ENCODE measurements at regions not wholly inside any gene's neighbourhood (a gene's known extent, or its start where the extent isn't known, plus 50 kb on each side); places are given as distances from the start of the nearest gene placed in this dataset.

GRCh38 chr20:40803381-40803780 is 114.3 kb upstream of the MAFB start:
- H3K36me3 ChIP-seq (ENCODE audit: low read depth, low read length), result no peaks in the 10 kb centered on the region
- TF ChIP-seq, protein P1, sequence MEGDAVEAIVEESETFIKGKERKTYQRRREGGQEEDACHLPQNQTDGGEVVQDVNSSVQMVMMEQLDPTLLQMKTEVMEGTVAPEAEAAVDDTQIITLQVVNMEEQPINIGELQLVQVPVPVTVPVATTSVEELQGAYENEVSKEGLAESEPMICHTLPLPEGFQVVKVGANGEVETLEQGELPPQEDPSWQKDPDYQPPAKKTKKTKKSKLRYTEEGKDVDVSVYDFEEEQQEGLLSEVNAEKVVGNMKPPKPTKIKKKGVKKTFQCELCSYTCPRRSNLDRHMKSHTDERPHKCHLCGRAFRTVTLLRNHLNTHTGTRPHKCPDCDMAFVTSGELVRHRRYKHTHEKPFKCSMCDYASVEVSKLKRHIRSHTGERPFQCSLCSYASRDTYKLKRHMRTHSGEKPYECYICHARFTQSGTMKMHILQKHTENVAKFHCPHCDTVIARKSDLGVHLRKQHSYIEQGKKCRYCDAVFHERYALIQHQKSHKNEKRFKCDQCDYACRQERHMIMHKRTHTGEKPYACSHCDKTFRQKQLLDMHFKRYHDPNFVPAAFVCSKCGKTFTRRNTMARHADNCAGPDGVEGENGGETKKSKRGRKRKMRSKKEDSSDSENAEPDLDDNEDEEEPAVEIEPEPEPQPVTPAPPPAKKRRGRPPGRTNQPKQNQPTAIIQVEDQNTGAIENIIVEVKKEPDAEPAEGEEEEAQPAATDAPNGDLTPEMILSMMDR (conservative IDR thresholded peaks at IDR 0.05; ENCODE audit: low read depth, low read length), result no peak
- TF ChIP-seq EZH2 (IDR thresholded peaks at IDR 0.05; ENCODE audit: low read length, unreplicated experiment) (no peak), EZH2phosphoT487 (IDR thresholded peaks at IDR 0.05; ENCODE audit: borderline replicate concordance, low read length) (no peak)
- no peaks in the 10 kb centered on the region for H4K20me1 ChIP-seq (ENCODE audit: low read length)
- H3K27me3 ChIP-seq (ENCODE audit: low read length), result peaks cover 67% of the 10 kb centered on the region
- ChIA-PET POLR2A (ENCODE audit: unreplicated experiment) (no interaction called here), CTCF (no interaction called here)
- no peaks in the 10 kb centered on the region for H3K4me1 ChIP-seq (ENCODE audit: insufficient read depth, low read length)
- no TSS peak for BruUV-seq (replicated peaks)
- no peak overlapping the region for H3K9ac ChIP-seq (ENCODE audit: low read length)
- H2AFZ ChIP-seq (ENCODE audit: low read length), result no peak overlapping the region
- no peak overlapping the region for H3K4me3 ChIP-seq (ENCODE audit: low read length)
- no peak for DNase-seq
- H3K4me2 ChIP-seq (ENCODE audit: low read length), result no peak overlapping the region
- H3K9me3 ChIP-seq (ENCODE audit: low read length), result no peaks in the 10 kb centered on the region
- no peaks in the 10 kb centered on the region for H3K9me2 ChIP-seq (replicated peaks; ENCODE audit: low read length)
- no peaks in the 10 kb centered on the region for H3K79me2 ChIP-seq (ENCODE audit: low read length)
- ATAC-seq, result no peak
- no peak overlapping the region for H3K27ac ChIP-seq (ENCODE audit: low read length)
- H3F3A ChIP-seq (ENCODE audit: low read length, unreplicated experiment), result no peaks in the 10 kb centered on the region
- intact Hi-C loops (cut with micrococcal nuclease), result no loop called here

GRCh38 chr20:40805592-40805991 is 116.6 kb upstream of the MAFB start:
- Histone ChIP-seq H3K9me2 (replicated peaks; ENCODE audit: low read length) (no peaks in the 10 kb centered on the region), H3K4me3 (ENCODE audit: low read length) (no peak overlapping the region), H3F3A (ENCODE audit: low read length, unreplicated experiment) (no peaks in the 10 kb centered on the region), H4K20me1 (ENCODE audit: low read length) (no peaks in the 10 kb centered on the region), H3K9me3 (ENCODE audit: low read length) (no peaks in the 10 kb centered on the region), H3K36me3 (ENCODE audit: low read depth, low read length) (no peaks in the 10 kb centered on the region), H3K79me2 (ENCODE audit: low read length) (no peaks in the 10 kb centered on the region), H3K4me2 (ENCODE audit: low read length) (no peak overlapping the region), H3K27me3 (ENCODE audit: low read length) (peaks cover 84% of the 10 kb centered on the region), H3K4me1 (ENCODE audit: insufficient read depth, low read length) (no peaks in the 10 kb centered on the region), H2AFZ (ENCODE audit: low read length) (no peak overlapping the region), H3K27ac (ENCODE audit: low read length) (no peak overlapping the region), H3K9ac (ENCODE audit: low read length) (no peak overlapping the region)
- ChIA-PET CTCF (no interaction called here), POLR2A (ENCODE audit: unreplicated experiment) (no interaction called here)
- DNase-seq, result no peak
- intact Hi-C loops (cut with micrococcal nuclease), result no loop called here
- ATAC-seq, result no peak
- TF ChIP-seq EZH2 (IDR thresholded peaks at IDR 0.05; ENCODE audit: low read length, unreplicated experiment) (no peak), EZH2phosphoT487 (IDR thresholded peaks at IDR 0.05; ENCODE audit: borderline replicate concordance, low read length) (no peak)
- TF ChIP-seq, protein P1 (conservative IDR thresholded peaks at IDR 0.05; ENCODE audit: low read depth, low read length), result no peak
- no TSS peak for BruUV-seq (replicated peaks)

DNA sequence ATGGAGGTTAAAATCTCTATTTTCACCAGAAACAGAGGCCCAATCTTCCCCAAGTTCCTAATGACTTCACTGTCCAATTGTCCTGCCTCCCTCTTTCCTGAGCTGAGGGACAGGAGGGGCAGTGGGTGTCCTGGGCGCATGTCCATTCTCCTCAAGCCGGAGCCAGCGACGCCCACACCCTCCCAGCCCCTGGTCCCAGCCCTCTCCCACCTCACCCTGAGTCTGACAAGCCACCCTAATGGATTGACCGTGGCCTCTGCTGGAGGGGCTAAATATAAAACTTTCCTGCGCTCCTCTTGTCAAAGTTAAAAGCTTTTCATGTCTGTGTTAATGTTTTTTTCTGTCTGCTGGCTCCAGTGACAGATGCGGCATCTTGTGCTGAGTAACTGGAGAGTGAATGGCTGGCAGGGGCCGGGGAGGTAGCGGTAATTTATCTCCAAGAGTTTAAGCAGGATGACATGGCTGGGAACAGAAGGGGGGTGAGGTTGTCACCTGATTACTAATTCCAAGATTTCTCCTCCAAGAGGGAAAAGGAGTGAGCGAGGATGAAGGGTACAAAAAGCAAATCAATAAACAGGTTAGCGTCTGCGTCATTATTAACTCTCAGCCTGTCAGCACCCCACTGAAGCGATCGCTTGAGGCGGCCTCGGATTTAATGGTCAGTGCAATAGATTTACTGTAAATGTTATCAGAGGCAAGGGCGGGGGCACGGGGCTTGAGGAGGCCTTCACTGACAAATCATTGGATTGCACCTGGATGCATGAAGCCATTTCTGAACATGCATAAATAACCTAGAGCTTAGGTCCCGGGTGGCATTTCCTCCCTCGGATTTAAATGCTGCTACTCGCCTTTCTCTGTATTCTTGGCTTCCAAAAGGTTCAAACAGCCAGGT is 118.1 kb upstream of the MAFB start:
- no TSS peak for BruUV-seq (replicated peaks)
- no peaks in the 10 kb centered on the region for H4K20me1 ChIP-seq (ENCODE audit: low read length)
- peaks cover 76% of the 10 kb centered on the region for H3K27me3 ChIP-seq (ENCODE audit: low read length)
- CTCF ChIA-PET, result no interaction called here
- no peaks in the 10 kb centered on the region for H3K4me1 ChIP-seq (ENCODE audit: insufficient read depth, low read length)
- TF ChIP-seq EZH2phosphoT487 (IDR thresholded peaks at IDR 0.05; ENCODE audit: borderline replicate concordance, low read length), result no peak
- TF ChIP-seq, protein P1 (conservative IDR thresholded peaks at IDR 0.05; ENCODE audit: low read depth, low read length), result no peak
- no peak overlapping the region for H3K27ac ChIP-seq (ENCODE audit: low read length)
- H2AFZ ChIP-seq (ENCODE audit: low read length), result no peak overlapping the region
- H3K9me2 ChIP-seq (replicated peaks; ENCODE audit: low read length), result no peaks in the 10 kb centered on the region
- no peak overlapping the region for H3K9ac ChIP-seq (ENCODE audit: low read length)
- intact Hi-C loops (cut with micrococcal nuclease), result no loop called here
- no peaks in the 10 kb centered on the region for H3K79me2 ChIP-seq (ENCODE audit: low read length)
- no peaks in the 10 kb centered on the region for H3K9me3 ChIP-seq (ENCODE audit: low read length)
- no peak overlapping the region for H3K4me2 ChIP-seq (ENCODE audit: low read length)
- no peaks in the 10 kb centered on the region for H3F3A ChIP-seq (ENCODE audit: low read length, unreplicated experiment)
- H3K4me3 ChIP-seq (ENCODE audit: low read length), result no peak overlapping the region
- no peaks in the 10 kb centered on the region for H3K36me3 ChIP-seq (ENCODE audit: low read depth, low read length)
- no peak for ATAC-seq
- POLR2A ChIA-PET (ENCODE audit: unreplicated experiment), result no interaction called here
- no peak for DNase-seq
